ENCODE measurements at regions not wholly inside any gene's neighbourhood (a gene's known extent, or its start where the extent isn't known, plus 50 kb on each side); places are given as distances from the start of the nearest gene placed in this dataset.

GRCh38 chr2:236857781-236858180, 227.9 kb upstream of the COPS8 start:
- no peak for DNase-seq (ENCODE audit: extremely low read depth, low read depth)
- TF ChIP-seq CTCF (IDR thresholded peaks at IDR 0.05; ENCODE audit: low read depth, low read length, missing control alignments) = no peak
- H3K4me3 ChIP-seq (replicated peaks; ENCODE audit: low read depth, low read length) = no peak overlapping the region

GRCh38 chr2:236858661-236859060, 227.0 kb upstream of the COPS8 start:
- DNase-seq (ENCODE audit: extremely low read depth, low read depth) = no peak
- no peak overlapping the region for H3K4me3 ChIP-seq (replicated peaks; ENCODE audit: low read depth, low read length)
- no peak for TF ChIP-seq CTCF (IDR thresholded peaks at IDR 0.05; ENCODE audit: low read depth, low read length, missing control alignments)

- no peak for DNase-seq (ENCODE audit: extremely low read depth, low read depth)
- TF ChIP-seq CTCF (IDR thresholded peaks at IDR 0.05; ENCODE audit: low read depth, low read length, missing control alignments) = no peak
- no peak overlapping the region for H3K4me3 ChIP-seq (replicated peaks; ENCODE audit: low read depth, low read length)
These were observed 225.8 kb upstream of the COPS8 start for GRCh38 chr2:236859908-236860307.

- TF ChIP-seq CTCF (IDR thresholded peaks at IDR 0.05; ENCODE audit: low read depth, low read length, missing control alignments) = no peak
- DNase-seq (ENCODE audit: extremely low read depth, low read depth) = no peak
- H3K4me3 ChIP-seq (replicated peaks; ENCODE audit: low read depth, low read length) = no peak overlapping the region
These were observed 224.4 kb upstream of the COPS8 start for GRCh38 chr2:236861196-236861875.

- no peak overlapping the region for H3K4me3 ChIP-seq (replicated peaks; ENCODE audit: low read depth, low read length)
- TF ChIP-seq CTCF (IDR thresholded peaks at IDR 0.05; ENCODE audit: low read depth, low read length, missing control alignments) = no peak
- DNase-seq (ENCODE audit: extremely low read depth, low read depth) = no peak
These were observed 223.7 kb upstream of the COPS8 start for GRCh38 chr2:236861944-236862343.

- no peak for DNase-seq (ENCODE audit: extremely low read depth, low read depth)
- H3K4me3 ChIP-seq (replicated peaks; ENCODE audit: low read depth, low read length) = no peak overlapping the region
- TF ChIP-seq CTCF (IDR thresholded peaks at IDR 0.05; ENCODE audit: low read depth, low read length, missing control alignments) = no peak
These were observed 223.2 kb upstream of the COPS8 start for GRCh38 chr2:236862526-236862925.
